Neuron (in vitro differentiated cells): ENCODE measurements at regions not wholly inside any gene's neighbourhood (a gene's known extent, or its start where the extent isn't known, plus 50 kb on each side); places are given as distances from the start of the nearest gene placed in this dataset.
"Not testable (repeated sequence)": the region's sequence is repeated elsewhere in the genome, so short reads cannot be mapped to it uniquely, and the experiment has no call there.

Experiments
- H2AFZ ChIP-seq: one replicate; pipeline ENCODE4 v1.6.1; 2013; ENCODE audit warnings: low read depth, mild to moderate bottlenecking, inconsistent platforms, low read length, moderate library complexity
- H3K27me3 ChIP-seq: one replicate; pipeline ENCODE4 v1.6.1; 2013; ENCODE audit warnings: low read length; ENCODE audit not compliant: insufficient read depth
- H3K36me3 ChIP-seq: one replicate; pipeline ENCODE4 v1.6.1; 2013; ENCODE audit warnings: low read length; ENCODE audit not compliant: insufficient read depth
- H3K4me1 ChIP-seq: one replicate; pipeline ENCODE4 v1.6.1; 2013; ENCODE audit warnings: low read length; ENCODE audit not compliant: insufficient read depth
- H3K4me3 ChIP-seq: 2 replicates; pipeline ENCODE4 v1.5.1; 2013; ENCODE audit warnings: mild to moderate bottlenecking, low read length, moderate library complexity
- H3K9me3 ChIP-seq: one replicate; pipeline ENCODE4 v1.6.1; 2013; ENCODE audit warnings: low read length

DNA sequence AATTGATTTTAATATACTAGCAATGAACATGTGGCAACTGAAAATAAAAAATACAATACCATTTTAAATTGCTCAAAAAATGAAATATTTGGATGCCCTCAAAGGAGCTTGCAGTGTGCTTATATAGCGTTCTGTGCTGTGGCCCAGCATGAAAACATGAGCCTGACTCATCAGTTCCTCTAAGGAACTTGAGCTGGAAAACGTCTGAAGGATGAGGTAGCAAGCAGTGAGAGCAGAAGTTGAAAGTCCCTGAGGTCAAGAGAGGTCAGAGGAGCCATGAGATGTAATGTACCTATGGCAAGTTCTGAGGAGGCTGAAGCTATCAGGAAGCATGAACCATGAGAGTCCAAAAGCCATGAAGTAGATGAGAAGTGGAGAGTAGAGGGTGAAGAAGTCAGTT is 59.7 kb downstream of the HMGB3 start:
- no peaks in the 10 kb centered on the region for H3K9me3 ChIP-seq
- H3K4me3 ChIP-seq = no peak overlapping the region
- H2AFZ ChIP-seq = no peak overlapping the region
- peaks cover 2% of the 10 kb centered on the region for H3K27me3 ChIP-seq
- no peaks in the 10 kb centered on the region for H3K36me3 ChIP-seq
- no peaks in the 10 kb centered on the region for H3K4me1 ChIP-seq

DNA sequence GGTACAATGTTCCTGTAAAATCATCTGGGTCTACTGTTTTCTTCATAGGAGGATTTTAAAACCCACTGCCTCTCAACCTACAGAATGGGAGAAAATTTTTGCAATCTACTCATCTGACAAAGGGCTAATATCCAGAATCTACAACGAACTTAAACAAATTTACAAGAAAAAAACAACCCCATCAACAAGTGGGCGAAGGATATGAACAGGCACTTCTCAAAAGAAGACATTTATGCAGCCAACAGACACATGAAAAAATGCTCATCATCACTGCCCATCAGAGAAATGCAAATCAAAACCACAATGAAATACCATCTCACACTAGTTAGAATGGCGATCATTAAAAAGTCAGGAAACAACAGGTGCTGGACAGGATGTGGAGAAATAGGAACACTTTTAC is 83.2 kb downstream of the HMGB3 start:
- not testable (repeated sequence) for H2AFZ ChIP-seq, H3K36me3 ChIP-seq, H3K9me3 ChIP-seq, H3K4me1 ChIP-seq, H3K4me3 ChIP-seq, H3K27me3 ChIP-seq

DNA sequence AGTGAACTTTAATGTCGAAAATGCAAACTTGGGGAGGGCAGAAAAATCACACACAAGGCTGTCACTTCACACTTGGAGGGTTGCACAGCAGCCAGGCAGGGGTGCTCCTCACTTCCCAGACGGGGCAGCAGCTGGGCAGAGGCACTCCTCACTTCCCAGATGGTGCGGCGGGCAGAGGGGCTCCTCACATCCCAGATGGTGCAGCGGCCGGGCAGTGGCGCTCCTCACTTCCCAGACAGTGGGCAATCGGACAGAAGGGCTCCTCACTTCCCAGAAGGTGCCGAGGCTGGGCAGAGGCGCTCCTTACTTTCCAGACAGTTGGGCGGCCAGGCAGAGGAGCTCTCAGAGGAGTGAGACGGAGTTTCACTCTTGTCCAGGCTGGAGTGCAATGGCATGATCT is 90.6 kb downstream of the HMGB3 start:
- H3K4me3 ChIP-seq = no peak overlapping the region
- no peaks in the 10 kb centered on the region for H3K27me3 ChIP-seq
- no peak overlapping the region for H2AFZ ChIP-seq
- H3K9me3 ChIP-seq = no peaks in the 10 kb centered on the region
- H3K4me1 ChIP-seq = no peaks in the 10 kb centered on the region
- no peaks in the 10 kb centered on the region for H3K36me3 ChIP-seq

DNA sequence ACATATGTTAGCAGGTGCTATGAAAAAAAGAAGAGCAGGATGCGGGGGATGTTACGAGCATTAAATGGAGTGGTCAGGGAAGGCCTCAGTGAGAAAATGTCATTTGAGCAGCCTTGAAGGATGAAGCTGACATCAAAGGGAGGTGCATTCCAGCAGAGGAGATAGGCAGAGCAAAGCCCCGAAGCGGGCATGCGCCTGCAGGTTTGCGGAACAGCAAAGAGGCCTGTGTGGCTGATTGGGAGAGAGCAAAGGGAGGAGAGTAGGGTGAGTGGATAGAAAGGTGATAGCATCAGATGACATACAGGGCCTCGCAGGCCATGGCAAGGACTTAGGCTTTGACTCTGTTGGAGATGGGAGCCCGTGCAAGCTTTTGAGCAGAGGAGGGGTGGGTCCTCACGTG is 95.4 kb upstream of the GPR50 start:
- H3K4me3 ChIP-seq = no peak overlapping the region
- no peaks in the 10 kb centered on the region for H3K36me3 ChIP-seq
- H2AFZ ChIP-seq = no peak overlapping the region
- H3K27me3 ChIP-seq = no peaks in the 10 kb centered on the region
- no peaks in the 10 kb centered on the region for H3K9me3 ChIP-seq
- H3K4me1 ChIP-seq = peaks cover 5% of the 10 kb centered on the region

DNA sequence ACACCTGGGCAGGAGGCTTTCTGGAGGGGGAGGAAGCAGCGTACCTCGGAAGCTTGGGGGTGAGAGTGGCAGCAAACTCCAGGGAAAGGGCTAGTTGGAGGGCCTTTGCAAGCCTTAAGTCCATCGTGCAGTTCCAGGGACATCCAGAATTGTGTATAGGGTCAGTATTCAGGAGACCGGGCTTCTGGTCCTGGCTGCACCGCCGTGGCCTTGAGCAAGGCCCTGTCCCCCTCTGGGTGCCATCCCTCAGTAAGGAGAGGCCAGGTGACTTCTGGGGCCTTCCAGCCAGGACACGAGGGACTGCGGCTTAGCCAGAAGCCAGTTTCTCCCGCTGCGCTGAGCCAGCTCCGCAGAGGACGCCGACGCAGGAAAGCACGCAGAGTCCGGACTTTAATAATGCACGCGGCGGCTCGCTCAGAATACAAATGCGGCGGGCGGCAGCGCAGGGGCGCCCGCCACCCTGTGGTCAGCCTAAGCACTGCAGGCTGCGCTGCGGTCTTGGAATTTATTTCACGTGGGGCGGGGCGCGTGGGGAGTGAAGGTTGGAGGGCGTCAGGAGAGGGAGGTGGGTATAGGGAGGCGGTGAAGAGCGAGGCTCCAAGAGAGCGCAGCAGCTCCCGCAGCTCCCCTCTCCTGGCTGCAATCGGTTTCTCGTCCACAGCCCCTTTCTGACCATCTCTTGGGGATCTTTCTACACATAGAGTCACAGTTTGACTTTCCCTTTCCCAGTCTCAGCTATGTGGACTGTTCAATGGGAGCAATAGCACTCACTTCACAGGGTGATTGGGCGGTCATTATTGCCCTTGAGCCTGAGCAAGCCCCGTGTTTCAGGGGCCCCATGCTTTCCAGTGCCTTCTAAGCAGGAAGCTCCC is 94.1 kb upstream of the GPR50 start:
- Histone ChIP-seq H3K36me3 (no peaks in the 10 kb centered on the region), H3K4me1 (peaks cover 5% of the 10 kb centered on the region), H3K4me3 (peak overlapping the region; percentile 35), H2AFZ (peak overlapping the region; percentile 46), H3K27me3 (no peaks in the 10 kb centered on the region), H3K9me3 (no peaks in the 10 kb centered on the region)

DNA sequence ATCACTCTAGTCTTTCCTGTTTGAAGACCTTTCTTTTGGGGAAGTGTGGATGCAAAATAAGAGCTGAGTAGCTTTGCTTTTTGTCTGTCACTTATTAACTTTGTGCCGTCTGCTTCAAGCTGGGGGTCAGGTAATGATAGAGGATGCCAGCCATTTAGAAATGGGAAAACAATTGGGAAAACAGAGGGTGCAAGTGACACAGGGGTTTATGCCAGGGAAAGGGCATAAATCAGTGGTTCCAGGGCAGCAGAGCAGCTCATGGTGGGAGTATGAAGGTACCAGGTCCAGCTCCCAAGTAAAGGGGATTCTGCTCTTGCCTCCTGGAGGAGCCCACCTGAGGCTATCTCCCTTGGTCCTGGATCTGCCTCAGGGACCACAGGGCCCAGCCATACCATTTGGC is 91.9 kb upstream of the GPR50 start:
- no peak overlapping the region for H2AFZ ChIP-seq

DNA sequence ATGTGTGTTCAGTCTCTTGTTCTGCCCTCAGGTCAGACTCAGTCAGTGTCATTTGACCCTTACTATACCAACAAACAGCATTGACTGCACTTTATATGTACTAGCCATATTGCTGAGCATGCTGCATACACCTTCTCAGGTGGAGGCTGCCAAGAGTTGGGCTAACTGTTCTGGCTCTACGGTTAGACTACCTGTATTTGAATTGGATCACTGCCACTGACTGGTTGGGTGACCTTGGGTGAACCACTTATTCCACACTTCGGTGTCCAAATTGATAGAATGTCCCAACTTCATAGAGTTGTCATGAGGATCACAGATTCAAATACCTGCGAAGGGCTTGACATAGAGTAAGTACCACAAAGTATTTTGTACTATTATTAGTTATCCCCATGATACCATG is 91.2 kb upstream of the GPR50 start:
- H3K27me3 ChIP-seq = no peaks in the 10 kb centered on the region

More for the DNA sequence above, 91.9 kb upstream of the GPR50 start:
- Histone ChIP-seq H3K9me3 (no peaks in the 10 kb centered on the region), H3K27me3 (no peaks in the 10 kb centered on the region), H3K36me3 (no peaks in the 10 kb centered on the region), H3K4me1 (peaks cover 5% of the 10 kb centered on the region), H3K4me3 (no peak overlapping the region)

DNA sequence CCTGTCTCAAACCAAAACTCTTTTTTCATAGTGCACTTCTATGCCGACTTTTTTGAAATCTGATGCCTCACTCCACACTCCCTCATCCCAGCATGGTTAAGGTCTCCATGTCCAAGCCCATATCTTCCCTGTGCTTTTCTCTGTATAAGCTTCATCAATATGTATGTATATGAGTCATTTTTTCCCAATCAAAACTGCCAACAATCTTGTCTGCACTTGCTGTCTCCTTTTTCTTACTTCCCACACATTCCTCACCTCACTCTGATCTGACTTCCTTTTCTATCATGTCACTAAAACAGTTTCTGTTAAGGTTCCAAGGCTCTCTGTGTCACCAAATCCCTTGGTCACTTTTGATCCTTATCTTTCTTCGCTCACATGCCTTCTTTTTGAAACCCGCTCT is 88.2 kb upstream of the GPR50 start:
- Histone ChIP-seq H3K36me3 (no peaks in the 10 kb centered on the region), H3K9me3 (no peaks in the 10 kb centered on the region), H2AFZ (no peak overlapping the region), H3K4me3 (no peak overlapping the region), H3K27me3 (no peaks in the 10 kb centered on the region), H3K4me1 (no peaks in the 10 kb centered on the region)

More for the DNA sequence above, 91.2 kb upstream of the GPR50 start:
- H3K4me3 ChIP-seq = no peak overlapping the region
- H3K36me3 ChIP-seq = no peaks in the 10 kb centered on the region
- no peak overlapping the region for H2AFZ ChIP-seq
- H3K9me3 ChIP-seq = no peaks in the 10 kb centered on the region
- peaks cover 5% of the 10 kb centered on the region for H3K4me1 ChIP-seq

DNA sequence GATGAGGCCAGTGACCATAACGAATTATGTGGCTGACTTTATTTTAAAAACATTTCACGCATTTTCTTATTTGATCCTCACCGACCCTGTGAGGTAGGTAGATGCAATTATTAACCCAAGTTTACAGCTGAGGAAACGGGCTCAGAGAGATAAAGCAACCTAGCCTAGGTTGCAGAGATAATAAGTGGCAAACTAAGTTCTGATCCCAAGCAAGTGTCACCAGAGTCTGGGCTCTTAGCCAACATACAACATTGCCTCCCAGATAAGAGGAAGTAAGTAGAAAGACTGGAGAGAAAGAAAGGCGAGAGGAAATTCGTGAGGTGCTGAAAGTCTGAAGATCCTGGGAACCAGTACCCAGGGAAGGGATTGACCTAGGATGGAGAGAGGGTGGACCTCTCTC is 77.4 kb upstream of the GPR50 start:
- no peaks in the 10 kb centered on the region for H3K27me3 ChIP-seq
- no peak overlapping the region for H2AFZ ChIP-seq
- no peaks in the 10 kb centered on the region for H3K9me3 ChIP-seq
- H3K36me3 ChIP-seq = no peaks in the 10 kb centered on the region
- H3K4me3 ChIP-seq = no peak overlapping the region
- no peaks in the 10 kb centered on the region for H3K4me1 ChIP-seq

DNA sequence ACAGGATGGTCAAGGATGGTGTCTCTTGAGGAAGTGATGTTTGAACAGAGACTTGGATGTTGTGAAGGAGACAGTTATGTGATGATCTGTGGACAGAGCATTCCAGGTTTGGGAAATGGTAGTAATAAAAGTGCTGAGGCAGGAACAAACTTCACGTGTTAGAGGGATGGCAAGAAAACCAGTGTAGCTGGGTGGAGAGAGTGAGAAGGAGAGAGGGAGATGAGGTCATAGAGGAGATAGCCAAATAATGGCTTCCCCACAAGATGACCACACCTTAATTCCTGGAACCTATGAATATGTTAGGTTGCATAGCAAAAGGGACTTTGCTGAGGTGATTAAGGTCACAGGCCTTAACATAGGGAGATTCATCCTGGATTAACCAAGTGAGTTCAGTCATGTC is 75.6 kb upstream of the GPR50 start:
- no peaks in the 10 kb centered on the region for H3K36me3 ChIP-seq
- no peak overlapping the region for H2AFZ ChIP-seq
- H3K4me3 ChIP-seq = no peak overlapping the region
- no peaks in the 10 kb centered on the region for H3K9me3 ChIP-seq
- no peaks in the 10 kb centered on the region for H3K27me3 ChIP-seq
- H3K4me1 ChIP-seq = no peaks in the 10 kb centered on the region

DNA sequence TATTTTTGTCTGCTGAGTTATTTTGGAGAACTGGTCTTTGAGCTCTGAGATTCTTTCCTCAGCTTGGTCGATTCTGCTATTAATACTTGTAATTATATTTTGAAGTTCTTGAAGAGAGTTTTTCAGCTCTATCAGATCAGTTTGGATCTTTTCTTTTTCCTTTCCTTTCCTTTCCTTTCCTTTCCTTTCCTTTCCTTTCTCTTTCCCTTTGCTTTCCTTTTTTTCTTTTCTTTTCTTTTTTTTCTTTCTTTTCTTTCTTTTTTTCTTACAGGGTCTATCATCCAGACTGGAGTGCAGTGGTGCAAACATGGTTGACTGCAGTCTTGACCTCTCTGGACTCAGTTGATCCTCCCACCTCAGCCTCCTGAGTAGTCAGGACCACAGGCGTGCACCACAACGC is 63.2 kb upstream of the GPR50 start:
- H3K4me3 ChIP-seq, H3K36me3 ChIP-seq, H3K27me3 ChIP-seq, H3K4me1 ChIP-seq, H3K9me3 ChIP-seq, H2AFZ ChIP-seq: not testable (repeated sequence)
